IPS-15b (cell line): ENCODE measurements at regions not wholly inside any gene's neighbourhood (a gene's known extent, or its start where the extent isn't known, plus 50 kb on each side); places are given as distances from the start of the nearest gene placed in this dataset.
A peak's percentile ranks its signal among the peaks of the same experiment; 100 is the strongest.

Experiments
- H3K27me3 ChIP-seq: one replicate; pipeline ENCODE4 v1.6.1; 2013; ENCODE audit warnings: low read length; ENCODE audit not compliant: control insufficient read depth, insufficient read depth
- H3K36me3 ChIP-seq: one replicate; pipeline ENCODE4 v1.6.1; 2013; ENCODE audit warnings: low read length; ENCODE audit not compliant: control insufficient read depth, insufficient read depth
- H3K4me1 ChIP-seq: one replicate; pipeline ENCODE4 v1.6.1; 2013; ENCODE audit warnings: mild to moderate bottlenecking, low read length; ENCODE audit not compliant: control insufficient read depth, insufficient read depth
- H3K4me3 ChIP-seq: one replicate; pipeline ENCODE4 v1.5.1; 2013; ENCODE audit warnings: low read depth, low read length
- H3K9ac ChIP-seq: one replicate; pipeline ENCODE4 v1.6.1; 2013; ENCODE audit warnings: low read depth, mild to moderate bottlenecking, low read length
- H3K9me3 ChIP-seq: one replicate; pipeline ENCODE4 v1.6.1; 2013; ENCODE audit warnings: mild to moderate bottlenecking, low read length; ENCODE audit not compliant: control insufficient read depth, insufficient read depth

DNA sequence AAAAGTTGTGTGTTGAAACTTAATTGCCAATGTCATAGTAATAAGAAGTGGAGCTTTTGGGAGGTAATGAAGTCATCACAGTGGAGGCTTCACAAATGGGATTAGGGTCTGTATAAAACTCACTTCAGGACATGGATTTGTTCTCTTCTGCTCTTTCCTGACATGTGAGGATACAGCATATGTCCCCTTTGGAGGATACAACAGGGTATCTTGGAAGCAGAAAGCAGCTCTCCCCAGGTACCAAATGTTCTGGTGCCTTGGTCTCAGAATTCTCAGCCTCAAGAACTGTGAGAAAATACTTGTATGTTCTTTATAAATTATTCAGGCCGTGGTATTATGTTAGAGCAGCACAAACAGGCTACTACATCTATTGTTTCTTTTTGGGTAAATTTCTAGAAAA lies 210.9 kb downstream of the DIPK2A start:
- H3K9ac ChIP-seq: no peak overlapping the region

DNA sequence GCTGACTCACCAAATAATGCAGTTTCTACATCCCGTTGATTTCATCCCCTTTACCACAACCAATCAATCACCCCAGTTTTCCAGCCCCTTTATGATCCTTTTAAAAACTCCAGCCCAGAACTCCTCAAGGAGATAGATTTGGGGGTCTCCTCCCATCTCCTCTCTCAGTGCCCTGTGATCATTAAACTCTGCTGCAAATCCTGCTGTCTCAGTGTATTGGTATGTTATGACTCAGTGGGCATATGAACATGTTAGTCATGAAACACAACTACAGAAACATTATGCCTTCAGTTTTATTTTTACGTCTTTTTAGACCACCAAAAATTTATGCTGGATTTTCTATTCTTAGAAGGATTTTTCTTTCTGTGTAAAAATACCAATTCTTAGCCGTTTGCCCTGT lies 213.7 kb downstream of the DIPK2A start:
- Histone ChIP-seq H3K27me3 (no peaks in the 10 kb centered on the region), H3K9ac (no peak overlapping the region), H3K4me3 (no peak overlapping the region), H3K9me3 (no peaks in the 10 kb centered on the region), H3K4me1 (peaks cover 2% of the 10 kb centered on the region), H3K36me3 (no peaks in the 10 kb centered on the region)

More for the DNA sequence above, 210.9 kb downstream of the DIPK2A start:
- no peaks in the 10 kb centered on the region for H3K4me1 ChIP-seq
- no peak overlapping the region for H3K4me3 ChIP-seq
- H3K27me3 ChIP-seq: no peaks in the 10 kb centered on the region
- H3K9me3 ChIP-seq: no peaks in the 10 kb centered on the region
- no peaks in the 10 kb centered on the region for H3K36me3 ChIP-seq

DNA sequence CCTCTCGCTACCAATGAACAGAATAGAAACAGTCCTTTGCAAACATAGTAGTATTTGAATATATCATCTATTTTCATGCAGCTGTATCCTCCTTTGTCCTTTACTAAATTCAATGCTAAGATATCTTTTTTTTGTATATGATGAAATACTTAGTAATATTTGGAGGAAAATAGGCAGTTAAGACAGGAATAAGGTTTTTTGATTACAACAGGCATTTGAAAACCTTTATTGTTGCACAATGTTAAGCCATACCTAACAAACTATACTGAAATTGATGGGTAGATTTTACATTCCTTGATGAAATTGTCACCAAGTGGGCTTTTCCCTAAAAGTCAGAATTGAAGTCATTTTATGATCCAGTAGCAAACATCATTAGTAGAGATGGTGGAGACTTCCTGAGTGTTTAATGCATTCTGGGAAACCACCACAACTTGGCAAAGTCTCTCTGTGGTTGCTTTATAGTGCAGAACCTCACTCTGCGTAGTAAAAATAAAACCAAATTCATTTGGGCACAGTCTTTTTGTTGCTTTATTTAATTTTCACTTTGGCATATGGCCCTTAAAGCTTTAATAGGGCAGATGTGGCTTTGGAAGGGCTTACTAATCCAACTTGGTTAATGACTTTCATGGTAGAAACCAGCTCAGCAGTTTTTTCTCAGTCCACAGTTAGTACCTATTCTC lies 216.0 kb downstream of the DIPK2A start:
- Histone ChIP-seq H3K36me3 (no peaks in the 10 kb centered on the region), H3K27me3 (no peaks in the 10 kb centered on the region), H3K9ac (no peak overlapping the region), H3K4me3 (no peak overlapping the region), H3K4me1 (peaks cover 2% of the 10 kb centered on the region), H3K9me3 (no peaks in the 10 kb centered on the region)

DNA sequence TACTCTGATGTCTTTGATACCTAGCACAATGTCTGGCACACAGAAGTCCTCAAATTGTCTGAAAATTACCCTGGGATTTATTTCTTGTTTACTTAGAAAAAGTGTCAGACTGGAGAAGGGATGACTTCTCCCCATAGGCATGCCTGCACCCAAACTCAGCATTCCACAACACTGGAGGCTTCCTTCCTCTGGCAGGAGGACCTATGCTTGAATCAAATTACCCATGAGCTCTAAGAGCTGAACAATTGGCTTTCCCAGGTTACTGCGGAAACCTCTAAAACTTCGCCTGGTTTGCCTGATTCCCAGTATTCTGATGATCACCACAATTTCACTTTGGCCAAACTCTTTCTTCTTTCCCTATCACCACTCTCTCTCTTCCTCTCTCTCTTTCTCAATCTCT lies 217.4 kb downstream of the DIPK2A start:
- Histone ChIP-seq H3K9ac (no peak overlapping the region), H3K27me3 (no peaks in the 10 kb centered on the region), H3K4me1 (peaks cover 2% of the 10 kb centered on the region), H3K4me3 (no peak overlapping the region), H3K9me3 (no peaks in the 10 kb centered on the region), H3K36me3 (no peaks in the 10 kb centered on the region)

DNA sequence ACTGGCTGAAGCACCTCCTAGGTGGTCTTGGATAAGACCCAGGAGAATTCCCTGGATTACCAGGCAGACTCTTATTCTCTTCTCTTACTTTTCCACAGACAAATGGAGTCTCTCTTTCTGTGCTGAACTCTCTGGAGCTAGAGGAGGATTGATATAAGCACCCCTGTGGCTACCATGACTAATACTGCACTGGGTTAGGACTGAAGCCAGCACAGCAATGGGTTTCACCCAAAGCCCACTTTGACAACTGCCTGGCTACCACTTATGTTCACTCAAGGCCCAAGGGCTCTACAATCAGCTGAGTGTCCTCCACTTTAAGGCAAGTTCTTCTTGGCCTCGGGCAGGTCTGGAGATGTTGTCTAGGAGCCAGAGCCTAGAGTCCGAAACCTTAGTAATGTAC lies 225.5 kb downstream of the DIPK2A start:
- Histone ChIP-seq H3K4me1 (no peaks in the 10 kb centered on the region), H3K4me3 (no peak overlapping the region), H3K36me3 (no peaks in the 10 kb centered on the region), H3K9me3 (no peaks in the 10 kb centered on the region), H3K27me3 (no peaks in the 10 kb centered on the region), H3K9ac (no peak overlapping the region)

DNA sequence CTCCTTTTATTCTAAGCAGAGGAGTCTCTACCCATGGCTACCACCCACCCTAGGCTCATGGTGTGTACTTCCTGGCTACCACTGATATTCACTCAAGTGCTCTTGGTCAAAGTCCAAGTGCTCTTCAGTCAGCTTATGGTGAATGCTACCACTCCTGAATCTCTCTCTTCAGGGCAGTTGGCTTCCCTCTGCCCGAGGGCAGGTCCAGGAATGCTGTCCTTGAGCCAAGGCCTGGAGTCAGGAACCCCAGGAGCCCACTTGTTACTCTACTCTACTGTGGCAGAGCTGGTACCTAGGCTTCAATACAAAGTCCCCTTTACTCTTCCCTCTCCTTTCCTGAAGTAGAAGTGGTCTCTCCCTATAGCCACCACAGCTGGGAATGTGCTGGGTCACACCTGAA lies 226.0 kb downstream of the DIPK2A start:
- H3K9me3 ChIP-seq: no peaks in the 10 kb centered on the region
- H3K27me3 ChIP-seq: no peaks in the 10 kb centered on the region
- no peak overlapping the region for H3K4me3 ChIP-seq
- no peaks in the 10 kb centered on the region for H3K36me3 ChIP-seq
- no peak overlapping the region for H3K9ac ChIP-seq
- H3K4me1 ChIP-seq: no peaks in the 10 kb centered on the region

DNA sequence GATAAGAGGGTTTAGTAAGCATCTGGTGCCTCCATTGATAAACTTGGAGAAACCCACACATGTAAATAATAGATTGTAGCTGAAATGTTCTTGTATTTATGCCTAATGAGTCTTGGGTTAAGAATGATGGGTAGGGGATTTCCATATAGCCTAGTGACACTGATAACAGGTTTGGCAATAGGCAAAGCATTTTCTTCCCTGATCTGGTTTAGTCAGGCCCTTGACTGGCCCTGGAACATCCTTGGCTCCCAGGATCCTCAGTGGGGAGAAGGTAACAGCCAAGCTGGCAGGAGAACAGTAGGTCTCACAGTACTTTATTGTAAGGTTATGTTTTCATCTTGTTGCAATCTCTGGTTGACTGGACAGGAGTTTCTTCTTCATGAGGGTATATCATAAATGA lies 228.4 kb downstream of the DIPK2A start:
- H3K4me3 ChIP-seq: no peak overlapping the region
- no peaks in the 10 kb centered on the region for H3K4me1 ChIP-seq
- H3K9me3 ChIP-seq: no peaks in the 10 kb centered on the region
- no peaks in the 10 kb centered on the region for H3K36me3 ChIP-seq
- no peaks in the 10 kb centered on the region for H3K27me3 ChIP-seq
- no peak overlapping the region for H3K9ac ChIP-seq

DNA sequence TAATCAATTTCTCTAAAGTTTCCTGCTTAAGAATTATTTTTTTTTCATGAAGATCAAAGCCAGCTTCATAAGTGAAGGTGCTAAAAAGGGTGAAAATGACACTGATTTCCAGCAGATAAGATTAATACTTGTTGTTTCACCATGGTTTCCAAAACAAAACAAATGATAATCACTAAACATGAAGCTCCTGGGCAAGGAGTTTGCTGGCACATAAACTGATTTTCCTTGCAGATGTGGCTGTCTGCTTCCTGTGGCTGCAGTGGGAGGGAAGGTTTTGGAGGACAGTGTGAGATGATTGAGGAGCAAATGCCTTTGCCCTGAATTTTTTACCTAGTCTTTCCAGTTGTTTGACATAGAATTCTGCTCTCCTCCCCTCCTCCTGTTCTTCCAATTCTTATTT lies 228.8 kb downstream of the DIPK2A start:
- Histone ChIP-seq H3K4me1 (no peaks in the 10 kb centered on the region), H3K27me3 (no peaks in the 10 kb centered on the region), H3K9me3 (no peaks in the 10 kb centered on the region), H3K9ac (no peak overlapping the region), H3K36me3 (no peaks in the 10 kb centered on the region), H3K4me3 (no peak overlapping the region)

DNA sequence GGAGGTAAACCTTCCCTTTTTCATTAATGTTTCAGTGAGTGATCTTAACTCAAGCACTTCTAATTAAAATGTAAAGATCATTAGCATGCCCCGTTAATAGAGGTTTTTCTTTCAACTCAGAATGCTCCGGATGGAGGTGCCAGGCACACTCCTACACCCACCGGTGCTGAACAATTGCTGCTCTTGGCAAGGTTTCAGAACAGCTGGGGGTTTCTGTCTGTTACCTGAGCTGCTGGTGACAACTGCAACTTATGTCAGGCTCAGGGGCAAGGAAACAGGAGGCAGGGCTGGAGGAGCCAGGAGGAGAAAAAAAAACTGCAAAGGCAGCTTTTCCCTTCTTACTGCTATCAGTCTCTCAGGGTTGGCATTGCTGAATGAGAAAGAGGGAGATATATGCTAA lies 250.1 kb downstream of the DIPK2A start:
- Histone ChIP-seq H3K9ac (peak overlapping the region; percentile 4), H3K9me3 (no peaks in the 10 kb centered on the region), H3K4me3 (no peak overlapping the region), H3K4me1 (no peaks in the 10 kb centered on the region), H3K36me3 (no peaks in the 10 kb centered on the region), H3K27me3 (no peaks in the 10 kb centered on the region)

DNA sequence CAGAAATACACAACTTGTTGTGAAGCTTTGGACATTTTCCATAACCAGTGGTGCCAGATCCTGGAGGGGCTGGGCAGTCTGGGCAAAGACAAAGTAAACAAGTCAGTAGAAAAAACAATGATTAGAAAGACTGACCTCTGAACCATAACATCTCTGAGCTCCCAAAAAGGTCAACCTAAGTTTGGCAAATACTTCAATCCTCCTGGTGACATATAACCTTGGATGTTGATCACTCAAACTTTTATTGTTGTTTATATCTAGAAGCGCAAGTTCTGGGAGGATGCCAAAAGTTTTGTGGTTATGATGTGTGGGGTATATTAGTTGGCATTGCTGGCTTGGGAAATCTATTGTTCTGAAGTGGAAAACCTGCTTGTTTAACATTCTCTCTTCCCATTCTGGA lies 257.7 kb downstream of the DIPK2A start:
- H3K4me3 ChIP-seq: no peak overlapping the region
- H3K4me1 ChIP-seq: no peaks in the 10 kb centered on the region
- no peaks in the 10 kb centered on the region for H3K27me3 ChIP-seq
- H3K9ac ChIP-seq: no peak overlapping the region
- no peaks in the 10 kb centered on the region for H3K36me3 ChIP-seq
- no peaks in the 10 kb centered on the region for H3K9me3 ChIP-seq

DNA sequence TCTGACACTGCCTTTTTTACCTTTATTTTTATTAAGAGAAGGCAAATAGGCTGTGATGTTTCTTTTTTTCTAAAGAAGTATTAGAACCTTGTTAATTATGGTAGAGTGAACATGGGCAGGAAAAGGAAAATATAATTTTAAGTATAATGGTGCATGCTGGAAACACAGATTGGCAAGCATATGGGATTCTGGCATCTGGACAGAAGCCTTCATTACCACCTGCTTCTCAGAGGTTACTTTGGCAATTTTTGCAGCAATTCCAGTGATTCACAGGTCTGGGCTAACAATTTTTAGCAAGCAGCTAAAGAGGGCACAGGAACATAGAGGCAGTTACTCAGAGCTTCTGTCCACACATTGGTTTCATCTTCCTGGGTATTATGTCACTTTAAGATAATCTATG lies 258.3 kb downstream of the DIPK2A start:
- Histone ChIP-seq H3K9me3 (no peaks in the 10 kb centered on the region), H3K27me3 (no peaks in the 10 kb centered on the region), H3K36me3 (no peaks in the 10 kb centered on the region), H3K9ac (no peak overlapping the region), H3K4me3 (no peak overlapping the region), H3K4me1 (no peaks in the 10 kb centered on the region)

DNA sequence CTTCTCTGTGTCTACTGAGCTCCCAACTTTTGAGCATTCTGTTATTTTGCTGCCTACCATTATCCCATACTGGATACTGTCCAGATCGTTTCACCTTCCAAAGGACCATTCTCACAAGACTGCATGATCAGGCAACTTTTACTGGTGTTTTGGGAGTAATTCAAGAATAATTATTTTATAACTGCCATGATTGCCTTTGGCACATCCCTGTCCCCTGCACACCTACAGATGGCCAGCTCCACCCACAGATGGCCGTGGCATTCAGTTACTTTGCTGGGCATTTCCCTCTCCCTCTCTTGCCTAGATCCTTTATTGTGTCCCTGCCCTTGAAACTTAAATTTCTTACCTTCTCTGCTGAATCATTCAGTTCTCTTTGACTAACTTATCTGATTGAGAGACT lies 263.9 kb downstream of the DIPK2A start:
- Histone ChIP-seq H3K27me3 (no peaks in the 10 kb centered on the region), H3K36me3 (no peaks in the 10 kb centered on the region), H3K4me3 (no peak overlapping the region), H3K9me3 (no peaks in the 10 kb centered on the region), H3K4me1 (no peaks in the 10 kb centered on the region), H3K9ac (no peak overlapping the region)
